ENCODE measurements at regions not wholly inside any gene's neighbourhood (a gene's known extent, or its start where the extent isn't known, plus 50 kb on each side); places are given as distances from the start of the nearest gene placed in this dataset.

GRCh38 chr9:97747201-97747965 is 50.2 kb upstream of the XPA start:
- no peak for DNase-seq

DNA sequence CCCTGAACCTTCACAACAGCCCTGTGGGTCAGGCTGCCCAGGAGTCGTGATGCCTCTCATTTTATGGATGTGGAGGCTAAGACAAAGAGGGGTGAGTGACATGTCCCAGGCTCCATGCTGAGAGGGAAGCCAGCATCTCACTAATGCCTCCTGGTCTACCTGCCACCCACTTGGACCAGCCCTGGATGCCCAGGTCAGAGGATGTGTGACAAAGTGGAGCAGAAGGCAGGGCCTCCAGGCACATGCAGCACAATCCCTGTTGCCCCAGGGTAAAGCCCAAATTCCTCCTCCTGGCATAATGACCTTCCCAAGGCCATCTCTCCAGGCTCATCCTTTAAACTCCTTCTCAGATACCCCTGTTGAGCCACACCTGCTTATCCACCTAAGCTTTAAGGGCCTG is 51.4 kb upstream of the XPA start:
- DNase-seq: no peak

- no peak for DNase-seq
These were observed 52.8 kb upstream of the XPA start for GRCh38 chr9:97749928-97750327.

DNA sequence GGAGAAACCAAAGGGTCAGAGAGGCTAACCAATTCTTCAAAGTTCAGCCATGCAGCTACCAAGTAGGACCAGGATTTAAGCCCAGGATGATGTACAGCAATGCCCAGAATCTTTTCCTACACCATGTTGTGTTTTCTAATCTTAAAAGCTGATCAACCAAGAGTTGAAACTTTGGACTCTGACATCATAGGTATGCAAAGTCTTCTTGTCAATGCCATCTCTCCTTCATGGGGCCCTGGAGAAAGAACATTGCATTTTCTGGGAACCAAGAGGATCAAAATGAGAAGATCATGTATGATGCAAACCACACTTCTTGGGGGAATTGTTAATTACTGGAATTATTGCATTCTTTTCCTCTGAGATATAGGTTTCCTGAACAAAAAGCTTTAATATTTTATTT is 54.4 kb upstream of the XPA start:
- DNase-seq: no peak

- no peak for DNase-seq
These were observed 55.1 kb upstream of the XPA start for GRCh38 chr9:97752274-97752673.

GRCh38 chr9:97753364-97753763 is 56.2 kb upstream of the XPA start:
- DNase-seq: no peak

DNA sequence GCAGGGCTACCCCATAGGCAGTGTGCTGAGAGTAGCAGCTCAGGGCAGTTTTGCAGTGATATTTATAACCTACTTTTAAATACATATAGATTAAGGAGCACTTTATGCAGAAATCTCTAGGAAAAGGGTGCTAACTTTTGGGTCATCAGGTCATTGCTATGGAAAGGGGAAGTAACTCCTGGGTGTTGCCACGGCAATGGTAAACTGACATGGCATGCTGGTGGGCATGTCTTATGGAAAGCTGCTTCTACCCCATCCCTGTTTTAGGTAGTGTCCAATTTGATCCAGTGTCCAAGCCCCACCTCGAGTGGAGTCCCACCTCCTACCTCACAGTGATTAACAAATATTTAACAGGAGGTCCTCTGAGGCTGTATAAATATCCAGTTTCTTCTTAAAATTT is 56.8 kb upstream of the XPA start:
- DNase-seq: no peak

GRCh38 chr9:97755618-97756267 is 58.6 kb upstream of the XPA start:
- no peak for DNase-seq

DNA sequence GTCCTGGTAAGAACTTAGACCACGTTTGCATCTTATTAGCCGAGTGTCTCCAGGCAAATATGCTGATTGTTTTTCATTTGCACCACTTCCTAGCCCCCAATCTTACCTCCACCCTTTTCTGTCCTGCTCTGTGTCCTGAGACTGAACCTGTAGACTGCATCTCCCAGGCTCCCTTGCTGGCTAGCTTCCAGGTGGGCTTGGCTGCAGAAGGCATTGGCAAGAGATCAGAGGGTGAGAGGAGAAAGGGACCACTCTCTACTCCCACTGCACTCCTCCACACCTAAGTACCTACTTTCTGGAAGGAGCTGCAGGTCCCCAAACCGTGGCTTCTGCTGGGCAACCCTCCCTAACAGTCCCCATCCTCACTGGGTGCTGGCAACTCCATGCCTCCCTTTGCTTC is 59.9 kb upstream of the XPA start:
- no peak for DNase-seq

GRCh38 chr9:97758334-97758916 is 61.3 kb upstream of the XPA start:
- no peak for DNase-seq

DNA sequence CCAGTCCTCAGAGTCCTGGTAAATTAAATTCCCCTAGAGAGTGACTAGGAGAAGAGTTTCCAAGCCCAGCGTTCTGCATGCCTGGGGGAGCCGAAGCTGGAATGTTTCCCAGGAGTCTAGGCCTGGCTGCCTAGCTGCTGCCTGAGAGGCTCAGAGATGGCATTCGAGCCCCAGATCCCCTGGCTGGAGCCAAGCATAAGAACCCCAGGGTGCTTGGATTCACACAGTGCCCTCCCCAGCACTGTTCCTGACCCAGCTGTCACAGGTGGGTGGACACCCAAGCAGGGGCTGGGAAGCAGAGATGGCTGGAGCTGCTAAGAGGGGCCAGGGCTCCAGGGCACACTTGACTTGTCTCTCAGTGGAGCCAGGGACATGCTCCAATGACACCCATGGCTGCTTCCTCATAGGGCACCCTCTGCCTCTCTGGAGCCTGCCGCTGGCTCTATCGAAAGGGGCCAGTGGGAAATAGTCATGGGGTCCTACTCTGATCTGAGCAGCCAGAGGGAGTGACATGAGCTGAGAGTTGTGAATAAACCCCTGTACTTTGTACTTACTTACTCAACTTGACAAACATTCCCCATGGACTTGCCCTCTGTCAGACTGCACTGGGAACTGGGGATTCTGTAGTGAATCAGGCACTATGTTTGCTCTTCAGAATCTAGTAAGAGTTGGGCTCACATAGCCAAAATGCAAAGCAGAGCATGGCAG is 62.6 kb upstream of the XPA start:
- no peak for DNase-seq

DNA sequence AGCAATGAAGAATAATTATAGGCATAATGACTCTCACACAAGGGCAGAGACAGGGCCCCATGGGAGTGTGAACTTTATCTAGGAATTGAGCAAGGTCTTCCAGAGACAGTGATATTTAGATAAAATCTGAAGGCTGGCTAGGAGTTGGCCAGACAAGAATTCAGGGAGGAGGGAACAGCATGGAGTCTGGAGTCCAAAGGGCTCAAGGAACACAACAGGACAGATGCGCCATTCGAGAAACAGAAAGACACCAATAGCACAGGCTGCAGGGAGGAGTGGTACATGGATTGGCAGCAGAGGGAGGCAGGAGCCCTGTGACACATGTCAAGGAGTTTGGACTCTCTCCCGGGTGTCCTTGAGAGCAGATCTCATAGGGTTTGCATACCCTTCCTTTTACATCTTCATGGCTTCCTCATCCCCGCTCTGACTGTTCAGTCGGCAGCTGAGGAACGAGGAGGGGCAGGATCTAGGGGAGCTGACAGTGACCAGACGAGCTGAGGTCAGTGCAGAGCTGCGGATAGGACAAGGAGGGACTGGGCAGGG is 64.0 kb upstream of the XPA start:
- DNase-seq: no peak

DNA sequence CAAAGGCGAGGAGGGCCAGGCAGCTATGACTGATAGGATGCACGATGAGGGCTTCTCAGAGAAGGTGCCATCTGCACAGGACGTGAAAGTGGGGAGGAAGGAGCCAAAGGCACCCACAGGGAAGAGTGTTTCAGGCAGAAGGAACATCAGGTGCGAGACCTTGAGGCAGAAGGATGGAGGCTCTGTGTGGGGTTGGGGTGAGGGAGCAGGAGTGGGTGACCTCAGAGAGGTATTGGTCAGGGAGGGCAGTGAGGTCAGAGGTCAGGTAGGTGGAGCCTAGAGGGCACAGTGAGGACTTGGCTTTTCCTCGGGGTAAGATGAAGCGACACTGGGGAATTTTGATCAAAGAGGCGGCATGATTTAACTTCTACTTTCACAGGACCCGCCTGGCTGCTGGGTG is 64.7 kb upstream of the XPA start:
- DNase-seq: no peak

DNA sequence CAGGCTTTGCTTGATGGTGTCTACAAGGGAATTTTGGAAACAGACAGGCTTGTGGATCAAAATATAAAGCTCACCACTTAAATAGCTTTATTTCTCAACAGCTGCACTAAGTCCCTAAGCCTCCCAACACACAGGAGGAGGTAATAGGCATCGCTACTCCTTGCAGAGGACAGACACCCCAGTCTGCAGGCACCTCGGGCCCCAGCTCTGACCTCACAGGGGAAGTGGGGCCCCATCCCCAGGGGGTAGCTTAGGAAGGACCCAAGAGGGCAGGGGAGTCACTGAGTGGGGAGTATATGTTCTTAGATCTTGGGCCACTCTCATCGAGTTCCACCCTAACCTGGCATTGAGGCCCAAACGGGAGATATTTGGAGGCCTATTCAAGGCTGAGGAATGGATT is 66.7 kb upstream of the XPA start:
- no peak for DNase-seq

- DNase-seq: no peak
These were observed 69.0 kb upstream of the XPA start for GRCh38 chr9:97766092-97766491.

DNA sequence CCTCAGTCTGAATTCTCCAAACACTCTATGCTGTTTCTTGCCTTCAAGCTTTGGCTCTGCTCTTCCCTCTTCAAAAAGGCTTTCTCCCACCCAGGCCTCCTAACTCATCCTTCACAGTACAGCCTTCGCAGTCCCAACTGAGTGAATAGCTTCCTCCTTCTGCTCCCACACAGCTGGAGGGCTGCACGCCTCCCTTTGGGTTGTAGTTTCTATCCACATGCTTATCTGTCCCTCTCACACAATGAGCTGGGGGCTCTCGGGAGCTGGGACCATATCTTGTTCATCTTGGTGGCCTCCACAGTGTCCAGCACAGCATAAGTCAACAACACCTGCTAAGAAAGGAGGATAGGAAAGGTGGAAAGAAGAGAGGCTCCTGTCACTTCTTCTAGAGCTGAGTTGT is 69.5 kb upstream of the XPA start:
- DNase-seq: no peak

DNA sequence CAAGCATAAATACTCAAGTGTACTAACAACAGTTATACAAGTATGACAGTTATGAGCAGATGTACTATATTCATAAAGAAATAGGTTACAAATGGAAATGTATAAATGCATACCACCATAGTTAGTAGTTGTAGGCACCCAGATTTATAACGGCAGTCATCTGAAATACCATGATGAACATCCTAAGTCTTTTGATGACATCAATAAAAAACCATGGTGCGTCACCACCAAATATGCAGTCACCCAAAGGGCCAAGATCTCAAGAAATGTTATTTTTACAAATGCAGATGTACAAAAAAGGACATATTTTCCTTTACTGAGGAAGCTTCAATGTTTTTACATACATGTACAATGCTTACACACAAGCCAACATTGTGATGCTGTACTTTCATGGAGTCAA is 70.8 kb upstream of the XPA start:
- no peak for DNase-seq

DNA sequence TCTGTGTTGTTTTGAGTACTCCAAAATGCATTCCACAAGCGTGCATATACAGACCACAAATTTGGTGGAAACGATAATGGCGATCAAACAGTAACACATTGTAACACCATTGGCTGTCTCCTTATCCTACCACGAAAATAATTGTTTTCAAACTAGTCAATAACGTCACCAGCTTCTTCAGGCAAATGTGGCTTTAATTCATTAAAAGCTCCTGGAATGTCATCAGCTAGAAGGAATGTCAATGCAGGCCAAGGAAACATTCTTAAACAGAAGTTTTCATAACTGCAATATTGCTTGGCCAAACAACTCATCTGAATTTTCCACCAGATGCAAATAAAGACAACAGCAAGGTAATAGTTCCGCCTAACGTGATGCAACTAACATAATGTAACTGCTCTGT is 71.6 kb upstream of the XPA start:
- no peak for DNase-seq

DNA sequence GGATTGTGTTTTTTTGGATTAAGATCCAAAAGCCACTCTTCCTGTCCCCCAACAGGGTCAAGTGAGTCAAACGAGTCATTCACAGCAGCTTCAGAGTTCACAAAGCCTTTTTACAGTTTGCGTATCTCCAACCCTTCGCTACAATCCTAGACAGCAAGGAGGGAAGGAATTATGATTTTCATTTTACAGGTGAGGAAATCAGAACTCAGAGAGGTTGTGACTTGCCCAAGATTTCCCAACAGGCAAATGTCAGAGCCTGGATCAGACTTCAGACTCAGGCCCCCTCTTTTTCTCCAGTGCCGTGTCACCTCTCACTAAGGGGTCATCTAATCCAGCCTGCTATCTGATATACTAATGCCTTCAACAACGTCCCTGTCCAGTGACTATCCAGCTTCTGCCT is 72.1 kb upstream of the XPA start:
- no peak for DNase-seq

GRCh38 chr9:97770808-97771372 is 73.8 kb upstream of the XPA start:
- DNase-seq: no peak

DNA sequence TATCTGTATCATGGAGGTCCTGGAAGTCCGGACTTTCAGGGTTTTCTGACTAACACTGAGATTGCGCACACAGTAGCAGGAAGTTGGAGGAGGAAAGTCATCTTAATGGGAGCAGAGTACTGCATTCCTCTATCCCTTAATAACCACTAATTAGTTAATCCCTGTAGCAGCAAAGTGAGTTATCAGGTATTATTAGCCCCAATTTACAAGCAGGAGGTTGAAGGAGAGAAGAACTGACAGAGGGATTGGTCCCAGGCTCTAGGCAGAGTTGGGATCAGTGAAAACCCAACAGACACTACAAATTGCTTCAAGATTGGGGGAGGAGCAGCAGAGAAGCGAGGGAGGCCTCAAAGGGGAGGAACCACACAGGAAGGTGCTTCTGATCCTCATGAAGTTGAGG is 74.5 kb upstream of the XPA start:
- no peak for DNase-seq

- no peak for DNase-seq
These were observed 75.0 kb upstream of the XPA start for GRCh38 chr9:97772145-97772544.

DNA sequence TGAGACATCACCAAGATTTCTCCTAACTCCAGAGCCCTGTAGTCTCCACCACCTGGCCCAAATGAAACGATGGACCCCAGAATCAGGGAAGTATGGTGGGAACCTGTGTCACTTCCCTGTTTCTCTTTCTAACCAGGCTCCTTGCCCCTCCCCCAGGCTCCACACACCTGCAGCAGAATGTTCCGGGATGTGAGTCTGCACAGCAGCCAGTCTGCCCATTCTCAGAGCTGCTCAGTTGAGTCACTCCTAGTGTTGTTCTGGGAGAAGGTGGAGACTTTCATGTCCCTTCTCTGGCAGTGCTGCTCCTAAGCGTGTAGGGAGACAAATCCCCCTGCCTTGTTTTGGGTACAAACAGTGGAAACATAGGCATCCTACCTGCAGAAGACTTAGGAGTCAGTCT is 76.0 kb upstream of the XPA start:
- no peak for DNase-seq

Data from CD4-positive, alpha-beta T cell treated with Interleukin-17A for 1 hour (primary cell).